Panc1 (cell line): ENCODE measurements at regions not wholly inside any gene's neighbourhood (a gene's known extent, or its start where the extent isn't known, plus 50 kb on each side); places are given as distances from the start of the nearest gene placed in this dataset.

Experiments used
- ATAC-seq: fragments of 200-7000 bp; cut with Tn5 transposase; 2 replicates; pipeline ENCODE4 v1.9.1; 2020; ENCODE audit warnings: mild to moderate bottlenecking, moderate library complexity
- BruUV-seq: library from RNA; stranded (reverse); fragments of 400-500 nt; replicated peaks from 2 replicates; lab custom pipeline; 2021; lab: Mats Ljungman, UMichigan
- CTCF ChIA-PET: fragments of 300-600 bp; sonication (Branson Sonifier 250); formaldehyde crosslinking; loops from one replicate; lab custom pipeline; 2022; ENCODE audit warnings: antibody characterized with exemption; lab: Charles Lee
- POLR2A ChIA-PET: fragments of 300-600 bp; sonication (Branson Sonifier 250); formaldehyde crosslinking; loops from one replicate; lab custom pipeline; 2022; ENCODE audit warnings: antibody characterized with exemption; lab: Charles Lee
- DNase-seq: peaks from one replicate; pipeline ENCODE4 v3.0.0-alpha.2; 2010; ENCODE audit warnings: low read depth, low spot score
- H3K27ac ChIP-seq: 2 replicates; pipeline ENCODE4 v1.5.1; 2011; ENCODE audit warnings: mild to moderate bottlenecking, low read length, inconsistent platforms
- H3K27me3 ChIP-seq: fragments of 200-500 bp; sonication (Bioruptor generic); 2 replicates; pipeline ENCODE4 v1.6.0; 2014; ENCODE audit warnings: low read length, inconsistent platforms; ENCODE audit not compliant: control insufficient read depth, insufficient read depth
- H3K36me3 ChIP-seq: fragments of 200-500 bp; sonication (Bioruptor generic); 2 replicates; pipeline ENCODE4 v1.5.1; 2014; ENCODE audit warnings: inconsistent platforms, mild to moderate bottlenecking, low read length, moderate library complexity; ENCODE audit not compliant: control insufficient read depth, insufficient read depth
- H3K4me1 ChIP-seq: 2 replicates; pipeline ENCODE4 v1.5.1; 2011; ENCODE audit warnings: inconsistent platforms, mild to moderate bottlenecking, low read length, moderate library complexity; ENCODE audit not compliant: control insufficient read depth, insufficient read depth
- H3K4me3 ChIP-seq, 2 experiments: 2 replicates each; pipeline ENCODE4 v1.5.1; 2011 to 2012; ENCODE audit warnings: low read depth in 2 of 2, low read length in 2 of 2, mild to moderate bottlenecking in 2 of 2, inconsistent platforms in 1 of 2, moderate library complexity in 1 of 2
- H3K9me3 ChIP-seq: fragments of 200-500 bp; sonication (Bioruptor generic); 2 replicates; pipeline ENCODE4 v1.5.1; 2014; ENCODE audit warnings: low read depth, mild to moderate bottlenecking, inconsistent platforms, low read length, moderate library complexity; ENCODE audit not compliant: control insufficient read depth, insufficient read depth
- CTCF ChIP-seq: fragments of 450-650 bp; IDR thresholded peaks from 2 replicates; pipeline ENCODE4 v1.5.1; 2017; ENCODE audit warnings: mild to moderate bottlenecking
- POLR2AphosphoS5 ChIP-seq: IDR thresholded peaks from 2 replicates; pipeline ENCODE4 v1.6.1; 2012; ENCODE audit warnings: mild to moderate bottlenecking, low read depth, low read length, moderate library complexity
- REST ChIP-seq, 2 experiments: IDR thresholded peaks; 2 replicates each; pipeline ENCODE4 v1.6.1; 2011 to 2012; ENCODE audit warnings: low read depth in 2 of 2, control low read depth in 1 of 2, low read length in 1 of 2, mild to moderate bottlenecking in 1 of 2, moderate library complexity in 1 of 2; ENCODE audit not compliant: insufficient read depth in 1 of 2
- SIN3A ChIP-seq: IDR thresholded peaks from 2 replicates; pipeline ENCODE4 v1.6.1; 2012; ENCODE audit warnings: low read depth, mild to moderate bottlenecking, low read length, moderate library complexity, borderline replicate concordance; ENCODE audit not compliant: insufficient read depth
- TCF7L2 ChIP-seq: IDR thresholded peaks from 2 replicates; pipeline ENCODE4 v1.6.1; 2011; ENCODE audit warnings: mild to moderate bottlenecking, low read depth, low read length, inconsistent platforms
- in situ Hi-C: cut with HindIII; loops from 2 replicates; pipeline ENCODE4 v1.10.0; 2016; ENCODE audit warnings: low sequenced_read_pairs, low pct_unique_long_range_greater_than_20kb
- intact Hi-C: fragments of 100-400 bp; cut with micrococcal nuclease; formaldehyde crosslinking; loops from one replicate; pipeline ENCODE4 v1.10.0; 2022; ENCODE audit not compliant: unreplicated experiment

- H3K36me3 ChIP-seq: no peaks in the 10 kb centered on the region
- no peak overlapping the region for H3K4me3 ChIP-seq
- no TSS peak for BruUV-seq
- CTCF ChIA-PET: no interaction called here
- no peaks in the 10 kb centered on the region for H3K27me3 ChIP-seq
- in situ Hi-C loops: no loop called here
- H3K27ac ChIP-seq: no peak overlapping the region
- intact Hi-C loops: no loop called here
- POLR2A ChIA-PET: no interaction called here
- DNase-seq (peak; percentile 65), ATAC-seq (peak; percentile 62; the same call in 1 of the 2 replicates)
- no peak; the same call in 1 of the 2 replicates for TF ChIP-seq CTCF
- TF ChIP-seq POLR2AphosphoS5: no peak
- no peak for TF ChIP-seq REST (IDR thresholded peaks at IDR 0.05; ENCODE audit: insufficient read depth in 1 of 2, low read depth in 2 of 2, low read length in 1 of 2)
- no peak for TF ChIP-seq TCF7L2
- TF ChIP-seq SIN3A: no peak
- no peaks in the 10 kb centered on the region for H3K4me1 ChIP-seq
- H3K9me3 ChIP-seq: 0 out of 2 replicates have a peak, but pooled peaks cover 3% of the 10 kb centered on the region
These were observed 130.8 kb downstream of the LYPLAL1 start for GRCh38 chr1:219304227-219305226.

GRCh38 chr1:219302697-219303096, 129.0 kb downstream of the LYPLAL1 start:
- ChIA-PET CTCF (no interaction called here), POLR2A (no interaction called here)
- H3K27me3 ChIP-seq: no peaks in the 10 kb centered on the region
- DNase-seq: no peak
- H3K4me3 ChIP-seq: no peak overlapping the region
- TF ChIP-seq REST (IDR thresholded peaks at IDR 0.05; ENCODE audit: insufficient read depth in 1 of 2, low read depth in 2 of 2, low read length in 1 of 2): no peak
- no peak for TF ChIP-seq TCF7L2
- TF ChIP-seq CTCF: no peak
- no peak for TF ChIP-seq SIN3A
- TF ChIP-seq POLR2AphosphoS5: no peak
- in situ Hi-C loops: no loop called here
- H3K4me1 ChIP-seq: no peaks in the 10 kb centered on the region
- no peaks in the 10 kb centered on the region for H3K36me3 ChIP-seq
- intact Hi-C loops: no loop called here
- H3K27ac ChIP-seq: no peak overlapping the region
- no TSS peak for BruUV-seq
- 0 out of 2 replicates have a peak, but pooled peaks cover 3% of the 10 kb centered on the region for H3K9me3 ChIP-seq
- ATAC-seq: no peak
